ENCODE measurements at regions not wholly inside any gene's neighbourhood (a gene's known extent, or its start where the extent isn't known, plus 50 kb on each side); places are given as distances from the start of the nearest gene placed in this dataset.

DNA sequence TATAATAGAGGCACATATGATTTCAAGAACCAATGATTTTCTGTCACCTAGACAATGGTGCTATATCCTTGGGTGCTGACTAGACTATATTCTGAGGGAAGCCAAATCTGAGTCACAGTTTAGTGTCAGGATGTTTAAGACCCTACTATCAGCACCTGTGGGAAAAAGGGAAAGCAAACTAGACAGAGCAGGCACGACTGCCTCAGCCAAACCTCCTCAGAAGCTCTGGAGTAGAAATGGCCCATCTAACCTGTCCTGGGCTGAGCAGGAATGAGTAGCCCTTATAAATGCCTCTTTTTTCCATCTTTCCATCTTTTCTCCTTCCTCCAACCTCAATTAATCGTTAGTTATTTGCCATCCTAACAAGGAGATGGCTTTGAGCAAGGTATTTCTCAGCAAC lies 80.4 kb upstream of the TECRL start:
- in situ Hi-C loops (cut with HindIII; ENCODE audit: low sequenced_read_pairs), result no loop called here

DNA sequence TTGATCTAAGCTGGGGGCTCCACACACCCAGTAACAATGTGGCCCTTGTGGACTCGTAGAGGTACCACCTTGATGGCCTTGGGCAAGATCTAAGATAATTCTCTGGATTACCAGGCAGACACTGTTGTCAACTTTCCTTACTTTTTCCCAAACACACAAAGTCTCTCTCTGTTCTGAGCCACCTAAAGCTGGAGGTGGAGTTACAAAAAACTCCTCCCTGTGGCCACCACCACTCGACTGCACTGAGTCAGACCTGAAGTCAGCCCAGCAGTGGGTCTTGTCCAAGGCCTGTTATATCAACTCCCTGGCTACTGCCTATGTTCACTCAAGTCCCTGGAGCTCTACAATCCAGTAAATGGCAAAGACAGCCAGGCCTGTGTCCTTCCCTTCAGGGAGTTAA lies 70.1 kb upstream of the TECRL start:
- no peak for DNase-seq (ENCODE audit: low read depth, low spot score)
- TF ChIP-seq, protein P1, sequence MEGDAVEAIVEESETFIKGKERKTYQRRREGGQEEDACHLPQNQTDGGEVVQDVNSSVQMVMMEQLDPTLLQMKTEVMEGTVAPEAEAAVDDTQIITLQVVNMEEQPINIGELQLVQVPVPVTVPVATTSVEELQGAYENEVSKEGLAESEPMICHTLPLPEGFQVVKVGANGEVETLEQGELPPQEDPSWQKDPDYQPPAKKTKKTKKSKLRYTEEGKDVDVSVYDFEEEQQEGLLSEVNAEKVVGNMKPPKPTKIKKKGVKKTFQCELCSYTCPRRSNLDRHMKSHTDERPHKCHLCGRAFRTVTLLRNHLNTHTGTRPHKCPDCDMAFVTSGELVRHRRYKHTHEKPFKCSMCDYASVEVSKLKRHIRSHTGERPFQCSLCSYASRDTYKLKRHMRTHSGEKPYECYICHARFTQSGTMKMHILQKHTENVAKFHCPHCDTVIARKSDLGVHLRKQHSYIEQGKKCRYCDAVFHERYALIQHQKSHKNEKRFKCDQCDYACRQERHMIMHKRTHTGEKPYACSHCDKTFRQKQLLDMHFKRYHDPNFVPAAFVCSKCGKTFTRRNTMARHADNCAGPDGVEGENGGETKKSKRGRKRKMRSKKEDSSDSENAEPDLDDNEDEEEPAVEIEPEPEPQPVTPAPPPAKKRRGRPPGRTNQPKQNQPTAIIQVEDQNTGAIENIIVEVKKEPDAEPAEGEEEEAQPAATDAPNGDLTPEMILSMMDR (IDR thresholded peaks at IDR 0.05; ENCODE audit: low read depth, low read length), result no peak
- H3K4me3 ChIP-seq (ENCODE audit: low read depth, low read length), result no peak overlapping the region
- in situ Hi-C loops (cut with HindIII; ENCODE audit: low sequenced_read_pairs), result no loop called here

More for the DNA sequence above, 80.4 kb upstream of the TECRL start:
- no peak for DNase-seq (ENCODE audit: low read depth, low spot score)
- TF ChIP-seq, protein P1 (IDR thresholded peaks at IDR 0.05; ENCODE audit: low read depth, low read length), result no peak
- no peak overlapping the region for H3K4me3 ChIP-seq (ENCODE audit: low read depth, low read length)

- in situ Hi-C loops (cut with HindIII; ENCODE audit: low sequenced_read_pairs), result no loop called here
- TF ChIP-seq, protein P1 (IDR thresholded peaks at IDR 0.05; ENCODE audit: low read depth, low read length), result no peak
- DNase-seq (ENCODE audit: low read depth, low spot score), result no peak
- H3K4me3 ChIP-seq (ENCODE audit: low read depth, low read length), result no peak overlapping the region
Observed at GRCh38 chr4:64477127-64477526, 67.9 kb upstream of the TECRL start.

DNA sequence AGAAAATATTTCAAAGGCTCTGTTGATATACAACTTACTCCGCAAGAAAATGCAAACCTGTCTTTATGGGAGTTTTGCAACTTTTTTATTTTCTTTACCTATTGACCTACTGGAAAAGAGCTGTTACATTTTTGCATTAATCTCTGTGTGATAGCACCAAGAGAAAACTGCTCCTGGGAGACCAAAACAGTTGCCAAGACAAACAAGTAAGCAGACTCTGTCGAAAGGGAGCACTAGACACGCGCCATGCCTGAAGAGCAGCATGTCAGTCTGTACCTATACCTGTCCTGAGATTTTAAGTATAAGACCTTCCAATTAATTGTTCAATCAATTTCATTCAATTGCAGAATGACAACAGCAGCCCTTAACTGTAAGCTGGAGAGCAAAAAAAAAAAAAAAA lies 56.0 kb upstream of the TECRL start:
- in situ Hi-C loops (cut with HindIII; ENCODE audit: low sequenced_read_pairs), result no loop called here
- TF ChIP-seq, protein P1 (IDR thresholded peaks at IDR 0.05; ENCODE audit: low read depth, low read length), result no peak
- H3K4me3 ChIP-seq (ENCODE audit: low read depth, low read length), result no peak overlapping the region
- DNase-seq (ENCODE audit: low read depth, low spot score), result no peak

GRCh38 chr4:64464581-64464980 lies 55.3 kb upstream of the TECRL start:
- no peak for DNase-seq (ENCODE audit: low read depth, low spot score)
- no peak overlapping the region for H3K4me3 ChIP-seq (ENCODE audit: low read depth, low read length)
- TF ChIP-seq, protein P1 (IDR thresholded peaks at IDR 0.05; ENCODE audit: low read depth, low read length), result no peak
- in situ Hi-C loops (cut with HindIII; ENCODE audit: low sequenced_read_pairs), result no loop called here
